Skeletal muscle tissue (tissue), 3 donors: ENCODE measurements at regions not wholly inside any gene's neighbourhood (a gene's known extent, or its start where the extent isn't known, plus 50 kb on each side); places are given as distances from the start of the nearest gene placed in this dataset.
"Not testable (repeated sequence)": the region's sequence is repeated elsewhere in the genome, so short reads cannot be mapped to it uniquely, and the experiment has no call there.

ENCODE experiments used
- H3K27ac ChIP-seq: one replicate; pipeline ENCODE4 v1.7.0; 2013; ENCODE audit warnings: mild to moderate bottlenecking, low read depth, low read length, inconsistent platforms
- H3K27me3 ChIP-seq, 3 donors: one replicate each; pipeline ENCODE4 v1.7.0; 2013; ENCODE audit warnings: low read length in 3 of 3; ENCODE audit not compliant: control insufficient read depth in 3 of 3, insufficient read depth in 3 of 3
- H3K36me3 ChIP-seq, 3 donors: one replicate each; pipeline ENCODE4 v1.7.0; 2013; ENCODE audit warnings: low read length in 3 of 3; ENCODE audit not compliant: control insufficient read depth in 3 of 3, insufficient read depth in 3 of 3
- H3K4me1 ChIP-seq, 3 donors: one replicate each; pipeline ENCODE4 v1.7.0; 2013; ENCODE audit warnings: low read length in 3 of 3, mild to moderate bottlenecking in 3 of 3; ENCODE audit not compliant: control insufficient read depth in 3 of 3, insufficient read depth in 3 of 3
- H3K4me3 ChIP-seq, 3 donors: one replicate each; pipeline ENCODE4 v1.7.0; 2013; ENCODE audit warnings: low read length in 3 of 3
- H3K9ac ChIP-seq, 3 donors: one replicate each; pipeline ENCODE4 v1.7.0; 2013; ENCODE audit warnings: low read length in 3 of 3, mild to moderate bottlenecking in 3 of 3, moderate library complexity in 2 of 3, low read depth in 1 of 3
- H3K9me3 ChIP-seq, 3 donors: one replicate each; pipeline ENCODE4 v1.7.0; 2013; ENCODE audit warnings: low read length in 3 of 3; ENCODE audit not compliant: control insufficient read depth in 3 of 3
- donor health status: Osteomylitis.

DNA sequence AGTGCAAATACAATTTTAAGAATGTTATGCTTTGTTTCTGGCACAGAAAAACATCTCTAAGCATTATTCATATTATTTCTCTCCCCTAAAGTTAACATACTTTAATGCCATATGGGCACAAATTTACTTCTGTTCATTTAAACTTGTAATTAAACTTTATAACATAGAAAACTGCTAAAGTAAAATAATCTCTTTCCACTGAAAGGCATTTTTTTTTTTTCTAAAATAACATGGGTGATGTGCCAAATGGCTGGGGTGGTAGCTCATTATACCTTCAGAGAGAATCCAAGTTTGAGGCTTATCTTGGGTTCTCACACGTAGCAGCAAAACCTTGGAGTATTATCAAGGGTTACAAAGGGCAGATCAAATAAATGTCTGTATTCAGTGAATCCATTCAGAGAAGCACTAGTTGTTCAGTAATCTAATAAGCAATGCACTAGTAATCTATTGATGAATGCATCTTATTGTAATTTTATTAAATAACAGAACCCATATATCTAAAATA, 257.6 kb upstream of the POU5F2 start:
- Histone ChIP-seq H3K36me3 (no peaks in the 10 kb centered on the region), H3K9ac (no peak overlapping the region), H3K27ac (no peak overlapping the region), H3K4me1 (no peaks in the 10 kb centered on the region), H3K4me3 (no peak overlapping the region), H3K9me3 (peaks cover 0 to 13% (median 0%) of the 10 kb centered on the region in 3 donors), H3K27me3 (no peaks in the 10 kb centered on the region)

DNA sequence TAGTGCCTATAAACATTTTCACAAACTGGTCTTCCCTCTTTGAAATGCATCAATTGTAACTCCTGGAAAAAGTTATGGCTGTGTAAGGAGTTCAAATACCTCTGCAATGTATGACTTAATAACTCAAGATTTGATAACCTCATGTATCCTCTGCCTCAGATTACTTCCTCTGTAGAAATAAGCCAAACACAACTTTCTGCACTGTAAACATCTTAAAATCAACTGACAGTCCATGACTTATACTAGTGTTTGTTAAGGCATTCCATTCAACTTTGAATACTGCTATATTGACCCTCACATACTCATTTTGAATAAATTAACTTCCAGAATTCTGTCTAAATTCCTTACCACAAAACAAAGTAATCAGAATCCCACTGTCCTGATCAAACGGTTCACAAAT, 256.2 kb upstream of the POU5F2 start:
- Histone ChIP-seq H3K36me3 (no peaks in the 10 kb centered on the region), H3K9me3 (peaks cover 0 to 13% (median 0%) of the 10 kb centered on the region in 3 donors), H3K9ac (no peak overlapping the region), H3K27me3 (no peaks in the 10 kb centered on the region), H3K4me3 (no peak overlapping the region), H3K4me1 (no peaks in the 10 kb centered on the region), H3K27ac (no peak overlapping the region)

DNA sequence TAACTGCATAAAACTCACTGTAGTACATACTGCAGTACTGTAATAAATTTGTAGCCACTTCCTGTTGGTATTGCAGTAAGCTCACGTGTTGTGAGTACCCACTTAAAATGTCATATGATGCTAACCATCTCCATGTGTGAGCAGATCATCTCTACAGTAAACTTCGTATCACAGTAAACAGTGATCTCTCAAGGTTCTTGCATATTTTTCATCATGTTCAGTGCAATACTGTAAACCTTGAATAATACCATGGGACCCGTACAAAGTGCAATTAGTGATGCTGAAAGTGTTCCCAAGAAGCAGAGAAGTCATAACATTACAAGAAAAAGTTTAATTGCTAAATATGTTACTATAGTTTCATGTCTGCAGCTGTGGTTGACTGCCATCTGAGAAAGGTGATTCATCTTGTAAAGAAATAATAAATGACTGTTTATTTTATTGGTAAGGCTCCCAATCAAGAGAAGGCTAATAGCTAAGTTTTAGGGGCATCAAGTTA, 253.8 kb upstream of the POU5F2 start:
- H3K4me1 ChIP-seq: no peaks in the 10 kb centered on the region
- no peak overlapping the region for H3K27ac ChIP-seq
- H3K9me3 ChIP-seq: no peaks in the 10 kb centered on the region
- H3K4me3 ChIP-seq: no peak overlapping the region
- no peaks in the 10 kb centered on the region for H3K36me3 ChIP-seq
- no peak overlapping the region for H3K9ac ChIP-seq
- no peaks in the 10 kb centered on the region for H3K27me3 ChIP-seq

DNA sequence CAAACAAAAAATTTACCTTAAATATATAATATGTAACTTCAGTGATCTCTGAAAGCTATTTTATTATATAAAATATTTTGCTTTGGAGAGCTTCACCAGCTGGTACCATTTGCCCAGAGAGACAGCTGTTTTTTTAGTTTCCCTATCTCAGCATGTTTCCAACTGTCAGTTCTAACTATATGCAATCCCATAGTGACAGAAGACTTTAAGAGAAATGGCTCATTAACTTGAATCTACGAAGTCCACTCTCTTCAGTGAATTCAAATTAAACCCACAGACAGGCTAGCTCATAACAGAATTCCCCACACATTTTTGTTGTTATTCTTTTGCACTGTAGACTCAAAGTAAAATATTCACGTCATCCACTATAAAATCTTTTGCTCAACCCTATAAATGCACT, 251.8 kb upstream of the POU5F2 start:
- no peaks in the 10 kb centered on the region for H3K27me3 ChIP-seq
- H3K36me3 ChIP-seq: no peaks in the 10 kb centered on the region
- H3K4me1 ChIP-seq: no peaks in the 10 kb centered on the region
- no peaks in the 10 kb centered on the region for H3K9me3 ChIP-seq
- no peak overlapping the region for H3K27ac ChIP-seq
- no peak overlapping the region for H3K4me3 ChIP-seq
- H3K9ac ChIP-seq: no peak overlapping the region

DNA sequence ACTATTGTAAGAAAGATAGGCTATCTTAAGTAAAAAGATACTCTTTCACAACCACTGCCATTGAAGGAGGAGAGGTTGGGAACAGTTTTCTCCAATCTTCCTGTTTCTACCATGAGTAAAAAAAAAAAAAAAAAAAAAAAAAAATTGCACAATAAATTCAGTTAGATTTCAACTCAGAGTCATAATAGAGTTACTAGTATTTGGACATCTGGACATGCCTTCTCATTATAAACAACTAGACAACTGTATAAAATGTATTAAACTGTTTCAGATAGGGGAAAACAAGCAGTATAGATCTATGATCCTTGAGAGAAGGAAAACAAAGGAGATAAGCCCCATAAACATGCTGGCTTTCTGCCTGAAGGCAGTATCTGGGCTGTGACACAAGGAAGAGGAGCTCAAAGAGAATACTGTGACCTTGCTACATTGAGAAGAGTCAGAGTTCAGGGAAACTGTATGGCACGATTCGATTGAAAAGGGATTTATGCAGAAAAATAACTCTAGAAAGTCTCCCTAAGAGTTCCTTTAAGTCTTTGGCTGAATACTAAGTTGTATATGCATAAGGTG, 249.2 kb upstream of the POU5F2 start:
- Histone ChIP-seq H3K9ac (no peak overlapping the region), H3K36me3 (no peaks in the 10 kb centered on the region)

DNA sequence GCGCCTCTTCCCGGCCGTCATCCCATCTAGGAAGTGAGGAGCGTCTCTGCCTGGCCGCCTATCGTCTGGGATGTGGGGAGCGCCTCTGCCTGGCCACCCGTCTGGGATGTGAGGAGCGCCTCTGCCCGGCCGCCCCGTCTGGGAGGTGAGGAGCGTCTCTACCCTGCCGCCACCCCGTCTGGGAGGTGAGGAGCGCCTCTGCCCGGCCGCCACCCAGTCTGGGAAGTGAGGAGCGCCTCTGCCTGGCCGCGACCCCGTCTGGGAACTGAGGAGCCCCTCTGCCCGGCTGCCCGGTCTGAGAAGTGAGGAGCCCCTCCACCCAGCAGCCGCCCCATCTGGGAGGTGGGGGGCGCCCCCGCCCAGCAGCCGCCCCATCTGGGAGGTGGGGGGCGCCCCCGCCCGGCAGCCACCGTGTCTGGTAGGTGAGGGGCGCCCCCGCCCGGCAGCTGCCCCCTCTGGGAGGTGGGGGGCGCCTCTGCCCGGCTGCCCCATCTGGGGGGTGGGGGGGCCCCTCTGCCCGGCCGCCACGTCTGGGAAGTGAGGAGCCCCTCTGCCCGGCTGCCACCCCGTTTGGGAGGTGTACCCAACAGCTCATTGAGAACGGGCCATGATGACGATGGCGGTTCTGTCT, 244.7 kb upstream of the POU5F2 start:
- not testable (repeated sequence) for H3K4me1 ChIP-seq, H3K4me3 ChIP-seq, H3K27me3 ChIP-seq, H3K27ac ChIP-seq, H3K36me3 ChIP-seq, H3K9ac ChIP-seq, H3K9me3 ChIP-seq

More for the DNA sequence above, 249.2 kb upstream of the POU5F2 start:
- Histone ChIP-seq H3K4me3 (no peak overlapping the region), H3K4me1 (no peaks in the 10 kb centered on the region), H3K27ac (no peak overlapping the region), H3K27me3 (no peaks in the 10 kb centered on the region), H3K9me3 (no peaks in the 10 kb centered on the region)

DNA sequence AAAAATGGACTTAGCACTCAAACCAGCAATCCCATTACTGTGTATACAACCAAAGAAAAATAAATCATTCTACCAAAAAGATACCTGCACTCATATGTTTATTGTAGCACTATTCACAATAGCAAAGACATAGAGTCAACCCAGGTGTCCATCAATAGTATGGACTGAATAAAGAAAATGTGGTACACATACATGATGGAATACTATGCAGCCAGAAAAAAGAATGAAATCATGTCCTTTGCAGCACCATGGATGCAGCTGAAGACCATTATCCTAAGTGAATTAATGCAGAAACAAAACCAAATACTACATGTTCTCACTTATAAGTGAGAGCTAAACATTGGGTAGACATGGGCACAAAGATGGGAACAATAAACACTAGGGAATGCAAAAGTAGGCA, 236.8 kb upstream of the POU5F2 start:
- H3K27ac ChIP-seq: no peak overlapping the region
- peaks cover 0 to 22% (median 3%) of the 10 kb centered on the region in 3 donors for H3K9me3 ChIP-seq
- H3K27me3 ChIP-seq: no peaks in the 10 kb centered on the region
- no peaks in the 10 kb centered on the region for H3K4me1 ChIP-seq
- H3K9ac ChIP-seq: no peak overlapping the region
- no peak overlapping the region for H3K4me3 ChIP-seq
- no peaks in the 10 kb centered on the region for H3K36me3 ChIP-seq

DNA sequence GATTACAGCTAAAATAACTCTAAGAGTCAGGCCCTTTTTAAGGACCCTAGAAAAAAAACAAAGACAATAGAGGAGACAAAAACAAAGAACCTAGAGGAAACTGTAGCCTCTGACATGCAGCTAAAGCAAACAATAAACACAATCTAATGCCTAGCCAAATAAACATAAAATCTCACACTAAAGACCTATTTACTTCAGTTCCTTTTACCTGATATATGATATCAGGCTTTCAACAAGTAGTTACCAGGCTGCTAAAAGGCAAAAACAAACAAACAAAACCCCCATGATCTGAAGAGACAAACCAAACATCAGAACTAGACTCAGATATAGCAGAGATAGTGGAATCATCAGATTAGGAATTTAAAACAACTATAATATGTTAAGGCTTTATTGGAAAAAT, 226.5 kb upstream of the POU5F2 start:
- Histone ChIP-seq H3K4me1 (no peaks in the 10 kb centered on the region), H3K4me3 (no peak overlapping the region), H3K27me3 (no peaks in the 10 kb centered on the region), H3K36me3 (no peaks in the 10 kb centered on the region), H3K27ac (no peak overlapping the region), H3K9ac (no peak overlapping the region), H3K9me3 (no peaks in the 10 kb centered on the region)

DNA sequence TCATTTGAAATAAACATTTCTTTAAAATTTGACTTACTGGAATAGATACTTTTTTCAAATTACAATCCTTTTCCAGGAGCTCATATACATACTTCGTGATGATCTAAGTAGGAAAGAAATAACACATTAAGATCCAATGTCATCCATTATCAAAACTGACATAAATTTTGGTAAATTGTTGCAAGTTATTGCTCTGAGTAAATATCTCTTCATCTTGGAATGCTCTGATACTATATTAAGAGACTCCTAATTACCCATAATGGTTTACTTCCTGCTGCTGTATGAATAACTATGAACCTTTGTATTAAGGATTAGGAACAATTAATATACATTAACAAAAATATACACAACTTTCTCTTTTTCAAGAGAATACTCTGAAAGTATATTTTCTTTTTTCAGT, 223.0 kb upstream of the POU5F2 start:
- no peaks in the 10 kb centered on the region for H3K27me3 ChIP-seq
- H3K36me3 ChIP-seq: no peaks in the 10 kb centered on the region
- H3K27ac ChIP-seq: no peak overlapping the region
- no peaks in the 10 kb centered on the region for H3K4me1 ChIP-seq
- no peak overlapping the region for H3K9ac ChIP-seq
- no peak overlapping the region for H3K4me3 ChIP-seq
- H3K9me3 ChIP-seq: no peaks in the 10 kb centered on the region

DNA sequence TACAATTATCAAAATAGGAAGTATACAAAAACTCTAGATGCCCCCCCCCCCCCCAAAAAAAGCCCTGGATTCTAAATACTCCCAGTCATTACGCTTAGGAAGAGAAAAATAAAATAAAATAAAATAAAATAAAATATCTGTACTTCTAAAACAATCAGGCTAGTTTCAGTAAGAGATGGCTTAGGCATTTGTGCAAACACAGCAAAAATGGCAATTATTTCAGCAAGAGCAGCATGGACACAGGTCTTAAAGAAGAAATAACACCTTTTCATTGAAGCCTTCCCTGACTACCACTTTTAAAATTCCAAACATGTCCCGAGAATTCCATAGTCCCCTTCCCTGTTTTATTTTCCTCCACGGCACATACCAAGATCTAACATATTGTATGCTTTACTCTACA, 218.6 kb upstream of the POU5F2 start:
- Histone ChIP-seq H3K36me3 (peaks cover 0 to 3% (median 0%) of the 10 kb centered on the region in 3 donors), H3K27ac (no peak overlapping the region), H3K4me3 (no peak overlapping the region), H3K9me3 (no peaks in the 10 kb centered on the region), H3K27me3 (no peaks in the 10 kb centered on the region), H3K4me1 (no peaks in the 10 kb centered on the region), H3K9ac (no peak overlapping the region)
